HL-60 (cell line): ENCODE measurements at regions not wholly inside any gene's neighbourhood (a gene's known extent, or its start where the extent isn't known, plus 50 kb on each side); places are given as distances from the start of the nearest gene placed in this dataset.

Experiments used
- DNase-seq, 2 experiments: peaks; one replicate each; pipeline ENCODE4 v3.0.0-alpha.2; 2010 to 2020; ENCODE audit warnings: low read depth in 1 of 2, low spot score in 1 of 2
- H3K27ac ChIP-seq: fragments of 250-450 bp; sonication (Bioruptor Pico); replicated peaks from 2 replicates; pipeline ENCODE4 v1.5.1; 2020; ENCODE audit warnings: mild to moderate bottlenecking, moderate library complexity
- H3K27me3 ChIP-seq: fragments of 250-450 bp; sonication (Bioruptor Pico); 2 replicates; pipeline ENCODE4 v1.5.1; 2021; ENCODE audit warnings: mild to moderate bottlenecking, moderate library complexity; ENCODE audit not compliant: insufficient read depth, poor library complexity, severe bottlenecking
- H3K4me3 ChIP-seq: replicated peaks from 2 replicates; pipeline ENCODE4 v1.5.1; 2011; ENCODE audit warnings: mild to moderate bottlenecking, control low read depth, low read length; ENCODE audit not compliant: insufficient read depth
- GABPA ChIP-seq: IDR thresholded peaks from 2 replicates; pipeline ENCODE4 v1.6.1; 2012; ENCODE audit warnings: low read depth
- POLR2AphosphoS5 ChIP-seq: IDR thresholded peaks from 2 replicates; pipeline ENCODE4 v1.6.1; 2012; ENCODE audit warnings: low read depth
- REST ChIP-seq: IDR thresholded peaks from 2 replicates; pipeline ENCODE4 v1.6.1; 2012; ENCODE audit warnings: low read depth; ENCODE audit not compliant: insufficient replicate concordance
- SPI1 ChIP-seq: IDR thresholded peaks from 2 replicates; pipeline ENCODE4 v1.6.1; 2012; ENCODE audit warnings: low read depth, mild to moderate bottlenecking, borderline replicate concordance
- TF ChIP-seq, protein P1 (sequence below): IDR thresholded peaks from one replicate; pipeline ENCODE4 v1.5.1; 2011; ENCODE audit warnings: low read length, control low read depth, inconsistent platforms; ENCODE audit not compliant: insufficient read depth

GRCh38 chr4:22336822-22337221 lies 179.0 kb downstream of the ADGRA3 start:
- TF ChIP-seq GABPA (no peak), SPI1 (no peak), POLR2AphosphoS5 (no peak), REST (no peak)
- TF ChIP-seq, protein P1, sequence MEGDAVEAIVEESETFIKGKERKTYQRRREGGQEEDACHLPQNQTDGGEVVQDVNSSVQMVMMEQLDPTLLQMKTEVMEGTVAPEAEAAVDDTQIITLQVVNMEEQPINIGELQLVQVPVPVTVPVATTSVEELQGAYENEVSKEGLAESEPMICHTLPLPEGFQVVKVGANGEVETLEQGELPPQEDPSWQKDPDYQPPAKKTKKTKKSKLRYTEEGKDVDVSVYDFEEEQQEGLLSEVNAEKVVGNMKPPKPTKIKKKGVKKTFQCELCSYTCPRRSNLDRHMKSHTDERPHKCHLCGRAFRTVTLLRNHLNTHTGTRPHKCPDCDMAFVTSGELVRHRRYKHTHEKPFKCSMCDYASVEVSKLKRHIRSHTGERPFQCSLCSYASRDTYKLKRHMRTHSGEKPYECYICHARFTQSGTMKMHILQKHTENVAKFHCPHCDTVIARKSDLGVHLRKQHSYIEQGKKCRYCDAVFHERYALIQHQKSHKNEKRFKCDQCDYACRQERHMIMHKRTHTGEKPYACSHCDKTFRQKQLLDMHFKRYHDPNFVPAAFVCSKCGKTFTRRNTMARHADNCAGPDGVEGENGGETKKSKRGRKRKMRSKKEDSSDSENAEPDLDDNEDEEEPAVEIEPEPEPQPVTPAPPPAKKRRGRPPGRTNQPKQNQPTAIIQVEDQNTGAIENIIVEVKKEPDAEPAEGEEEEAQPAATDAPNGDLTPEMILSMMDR, result no peak

DNA sequence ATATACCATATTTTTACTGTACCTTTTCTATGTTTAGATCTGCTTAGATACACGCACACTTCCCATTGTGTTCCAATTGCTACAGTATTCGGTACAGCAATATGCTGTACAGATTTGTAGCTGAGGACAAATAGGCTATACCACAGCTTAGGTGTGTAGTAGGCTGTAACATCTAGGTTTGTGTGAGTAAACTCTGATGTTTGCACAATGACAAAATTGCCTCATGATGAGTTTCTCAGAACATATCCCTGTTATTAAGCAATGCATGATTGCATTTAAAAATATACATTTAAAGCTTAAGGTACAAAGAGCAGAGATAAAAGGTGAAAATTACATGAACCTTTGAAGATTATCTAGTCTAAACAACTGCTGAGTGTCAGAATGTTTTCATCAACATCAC lies 181.7 kb downstream of the ADGRA3 start:
- H3K27me3 ChIP-seq, result no peaks in the 10 kb centered on the region
- no peak overlapping the region for H3K4me3 ChIP-seq
- TF ChIP-seq SPI1, result no peak
- TF ChIP-seq, protein P1, result no peak
- TF ChIP-seq POLR2AphosphoS5, result no peak
- TF ChIP-seq GABPA, result no peak
- TF ChIP-seq REST, result no peak
- H3K27ac ChIP-seq, result no peak overlapping the region
- DNase-seq, result no peak

More at GRCh38 chr4:22336822-22337221, 179.0 kb downstream of the ADGRA3 start:
- Histone ChIP-seq H3K27me3 (no peaks in the 10 kb centered on the region), H3K4me3 (no peak overlapping the region), H3K27ac (no peak overlapping the region)
- no peak for DNase-seq

GRCh38 chr4:22324422-22324821 lies 191.4 kb downstream of the ADGRA3 start:
- H3K27me3 ChIP-seq, result no peaks in the 10 kb centered on the region
- H3K4me3 ChIP-seq, result no peak overlapping the region
- DNase-seq, result no peak
- no peak for TF ChIP-seq REST
- TF ChIP-seq POLR2AphosphoS5, result no peak
- no peak for TF ChIP-seq GABPA
- H3K27ac ChIP-seq, result no peak overlapping the region

DNA sequence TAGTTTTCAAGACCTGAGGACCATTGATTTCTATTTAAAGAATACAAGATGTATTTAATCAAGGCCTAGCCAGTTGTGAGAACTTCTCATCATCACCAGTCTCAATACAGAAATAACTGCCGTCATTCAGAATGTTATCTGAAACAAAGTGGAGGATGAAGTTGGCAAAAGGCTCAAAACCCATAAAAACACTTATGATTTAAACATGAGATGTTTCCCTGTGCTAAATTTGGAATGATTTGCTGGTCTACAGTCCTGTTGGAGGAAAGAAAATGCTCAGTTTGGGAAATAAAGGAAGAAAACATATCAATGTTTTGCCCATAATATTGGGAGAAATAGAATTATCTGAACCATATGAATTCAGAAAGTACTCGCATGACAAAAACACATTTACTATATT lies 192.2 kb downstream of the ADGRA3 start:
- Histone ChIP-seq H3K27ac (no peak overlapping the region), H3K4me3 (no peak overlapping the region), H3K27me3 (no peaks in the 10 kb centered on the region)
- DNase-seq, result no peak
- no peak for TF ChIP-seq REST
- TF ChIP-seq SPI1, result no peak
- TF ChIP-seq, protein P1, result no peak
- no peak for TF ChIP-seq POLR2AphosphoS5
- no peak for TF ChIP-seq GABPA
